Stimulated activated CD8-positive, alpha-beta memory T cell treated with anti-CD3 and anti-CD28 coated beads, Interleukin-7, amount 100 ng/mL, for 48 hours (primary cell): ENCODE measurements at regions not wholly inside any gene's neighbourhood (a gene's known extent, or its start where the extent isn't known, plus 50 kb on each side); places are given as distances from the start of the nearest gene placed in this dataset.

Source experiments
- DNase-seq, 2 donors: peaks; one replicate each; pipeline ENCODE4 v3.0.0-alpha.2; 2020; ENCODE audit warnings: low read depth in 1 of 2; ENCODE audit errors: extremely low read depth in 1 of 2

DNA sequence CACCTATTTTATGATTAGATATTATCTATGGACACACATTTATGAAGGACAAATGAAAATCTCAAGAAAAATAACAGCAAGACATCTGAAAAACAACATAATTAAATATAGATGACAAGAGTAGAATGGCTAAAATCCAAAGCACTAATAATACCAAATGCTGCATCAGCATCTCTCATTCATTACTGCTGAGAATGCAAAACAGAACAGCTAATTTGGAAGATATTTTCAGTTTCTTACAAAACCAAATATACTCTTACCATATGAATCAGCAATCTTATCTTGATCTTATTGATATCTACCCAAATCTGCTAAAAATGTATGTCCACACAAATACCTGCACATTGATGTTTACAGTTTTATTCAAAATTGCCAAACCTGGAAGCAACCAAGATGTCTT is 829.1 kb upstream of the MIR17HG start:
- no peak for DNase-seq

DNA sequence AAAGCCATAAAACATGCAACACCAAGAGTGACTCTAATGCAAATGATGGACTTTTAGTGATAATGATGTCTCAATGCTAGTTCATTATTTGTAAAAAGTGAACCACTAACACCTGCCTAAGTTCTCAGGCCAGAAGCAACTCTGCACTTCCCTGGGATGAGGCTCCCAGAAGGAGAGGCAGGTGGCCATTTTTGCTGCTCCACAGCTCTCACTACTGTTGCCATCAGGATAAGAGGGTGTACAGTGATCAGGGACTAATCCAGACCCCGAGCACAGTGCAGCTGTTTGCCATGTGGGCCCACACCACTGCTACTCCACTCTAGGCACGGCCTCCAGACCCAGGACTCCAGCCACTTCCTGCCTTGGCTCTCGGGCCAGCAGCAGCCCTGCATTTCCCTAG is 828.3 kb upstream of the MIR17HG start:
- DNase-seq, result no peak

DNA sequence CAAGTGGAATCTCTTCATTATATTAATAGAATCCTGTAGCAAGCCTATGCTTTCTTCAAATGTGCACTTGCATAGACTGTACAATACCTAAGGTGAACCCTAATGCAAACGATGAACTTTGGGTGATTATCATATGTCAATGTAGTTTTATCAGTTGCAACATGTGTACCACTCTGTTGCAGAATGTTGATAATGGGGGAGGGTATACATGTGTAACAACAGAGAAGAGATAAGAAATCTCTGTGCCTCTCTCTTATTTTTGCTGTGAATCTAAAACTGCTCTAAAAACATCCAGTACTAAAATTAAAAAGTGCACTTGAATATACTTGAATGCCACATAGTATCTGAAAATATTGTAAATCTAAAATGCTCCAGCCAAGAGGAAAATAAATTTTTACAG is 820.8 kb upstream of the MIR17HG start:
- DNase-seq, result no peak

DNA sequence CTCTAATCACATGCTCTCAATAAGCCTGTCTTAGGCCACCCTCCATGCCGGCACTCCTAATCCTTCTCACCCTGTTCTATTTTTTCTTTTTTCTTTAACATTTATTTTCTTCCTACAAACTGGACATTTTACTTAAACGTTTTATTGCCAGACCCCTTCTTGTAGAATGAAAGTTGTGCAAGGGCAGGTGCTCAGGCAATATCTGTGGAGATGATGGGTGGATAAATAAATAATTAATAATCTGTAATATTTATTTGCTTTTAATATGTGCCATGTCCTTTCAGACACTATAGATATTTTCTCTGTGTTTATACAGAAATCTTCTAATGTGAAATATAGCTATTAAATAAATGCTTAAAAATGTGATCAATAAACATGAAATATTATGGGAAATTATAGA is 815.7 kb upstream of the MIR17HG start:
- no peak for DNase-seq

DNA sequence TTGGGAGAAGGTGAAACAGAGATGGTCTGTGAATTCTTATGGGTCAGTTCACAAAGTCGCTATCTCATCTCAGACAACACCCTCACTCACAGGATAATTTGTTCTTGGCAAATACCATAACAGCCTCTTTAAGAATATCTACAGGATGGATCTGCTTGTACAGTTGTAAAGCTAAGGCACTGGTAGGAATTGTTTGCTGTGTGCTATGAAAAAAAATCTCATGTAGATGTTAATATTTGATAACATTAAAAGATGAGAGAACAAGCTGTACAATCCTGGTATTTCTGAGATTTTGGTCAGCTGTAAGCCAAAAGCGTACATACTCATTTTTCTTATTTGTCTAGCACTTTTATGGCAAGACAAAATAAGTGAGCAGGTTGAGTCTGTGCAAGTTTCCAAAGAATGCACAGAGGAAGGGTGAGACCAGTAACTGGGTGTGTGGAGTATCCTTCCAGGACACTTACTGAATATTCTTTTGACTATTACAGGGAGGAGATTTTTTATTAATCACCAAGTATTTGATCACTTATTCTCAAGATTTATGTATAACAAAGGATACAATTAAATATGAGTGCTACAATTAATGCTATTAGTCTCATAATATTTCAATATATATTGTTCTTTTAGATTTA is 814.5 kb upstream of the MIR17HG start:
- DNase-seq, result no peak

DNA sequence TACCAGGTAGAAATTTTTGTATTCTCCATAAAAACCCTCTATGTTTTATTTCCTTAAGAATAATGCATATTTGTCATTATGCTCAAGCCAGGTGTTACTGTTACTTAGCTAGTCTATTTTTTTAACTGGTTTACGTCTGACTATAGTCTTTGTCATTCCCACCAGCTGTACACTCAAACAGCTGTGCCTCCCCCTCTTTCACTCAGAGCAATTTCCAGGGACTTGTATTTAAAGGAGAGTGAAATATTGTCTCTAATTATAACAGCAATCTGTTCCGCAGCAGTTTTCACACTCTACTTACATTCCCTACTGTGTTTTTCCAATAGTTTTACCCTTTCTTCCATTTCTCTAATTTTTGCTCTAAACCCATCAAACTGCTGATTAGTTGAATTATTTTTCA is 813.6 kb upstream of the MIR17HG start:
- no peak for DNase-seq

DNA sequence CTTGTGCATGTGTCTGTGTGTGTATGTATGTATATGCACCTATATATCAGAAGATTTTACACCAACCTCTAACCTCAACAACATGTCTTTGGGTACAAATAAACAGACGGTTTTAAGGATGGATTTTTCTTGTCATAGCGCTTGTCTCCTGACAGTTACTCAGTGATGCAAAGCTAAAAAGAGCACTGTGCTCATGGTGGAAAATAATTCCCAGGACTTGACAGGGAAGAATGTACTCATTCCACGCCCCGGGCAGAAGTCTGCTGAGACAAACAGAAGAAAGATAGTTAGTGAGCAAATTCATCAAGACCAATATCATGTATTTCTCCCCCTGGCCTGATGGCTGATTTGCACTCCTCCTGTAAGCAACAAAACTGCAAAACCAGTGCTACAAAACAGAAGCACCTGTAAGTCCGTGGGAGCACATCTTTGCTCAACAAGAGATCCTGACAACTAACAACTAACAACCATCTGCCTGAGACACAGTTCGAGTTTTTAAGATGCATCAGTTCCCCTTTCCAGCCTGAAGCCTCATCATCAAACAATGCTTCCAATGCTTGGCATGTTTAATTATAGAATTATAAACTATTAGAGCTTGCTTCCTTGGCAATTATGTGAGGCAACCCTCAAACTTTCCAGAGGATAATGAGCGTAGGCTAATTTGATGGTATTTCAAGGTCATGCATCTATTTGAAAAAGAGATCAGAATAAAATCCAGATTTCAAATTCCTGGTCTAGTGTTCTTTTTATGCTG is 812.7 kb upstream of the MIR17HG start:
- DNase-seq, result no peak

DNA sequence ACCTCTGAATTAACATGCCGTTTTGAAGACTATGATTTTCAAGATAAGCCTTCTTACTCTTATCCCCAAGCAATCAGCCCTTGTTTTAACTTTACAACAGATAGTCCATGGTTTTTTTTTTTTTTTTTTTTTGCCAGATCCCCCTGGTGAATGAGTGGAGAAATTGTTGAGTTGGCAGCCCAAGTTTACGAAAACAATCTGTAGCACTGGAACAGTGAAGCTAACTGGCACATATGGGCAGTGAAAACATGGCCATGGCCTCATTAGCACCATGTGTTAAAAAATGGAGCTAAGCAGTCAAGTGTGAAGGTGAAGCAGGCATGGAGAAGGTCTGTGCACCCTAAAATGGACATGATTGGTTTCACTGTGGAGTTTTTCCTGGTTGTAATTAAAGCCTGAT is 812.1 kb upstream of the MIR17HG start:
- DNase-seq, result no peak

DNA sequence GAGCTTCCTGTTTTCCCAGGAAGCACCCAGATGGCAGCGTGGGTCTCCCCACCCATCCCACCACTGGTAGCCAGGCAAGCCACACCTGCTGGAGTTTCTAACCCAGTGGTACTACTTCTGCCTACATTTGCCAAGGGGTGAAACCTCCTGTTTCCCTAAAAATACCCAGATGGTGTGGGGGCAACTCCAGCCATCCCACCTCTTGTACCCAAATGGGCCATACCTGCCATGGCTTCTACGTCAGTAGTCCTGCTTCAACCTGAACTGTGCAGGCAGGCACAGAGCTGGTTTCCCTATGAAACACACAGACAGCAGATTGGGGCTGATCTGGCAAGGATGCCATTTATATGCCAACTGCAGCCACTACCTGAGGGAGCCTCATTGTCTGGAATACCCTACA is 809.4 kb upstream of the MIR17HG start:
- no peak for DNase-seq

DNA sequence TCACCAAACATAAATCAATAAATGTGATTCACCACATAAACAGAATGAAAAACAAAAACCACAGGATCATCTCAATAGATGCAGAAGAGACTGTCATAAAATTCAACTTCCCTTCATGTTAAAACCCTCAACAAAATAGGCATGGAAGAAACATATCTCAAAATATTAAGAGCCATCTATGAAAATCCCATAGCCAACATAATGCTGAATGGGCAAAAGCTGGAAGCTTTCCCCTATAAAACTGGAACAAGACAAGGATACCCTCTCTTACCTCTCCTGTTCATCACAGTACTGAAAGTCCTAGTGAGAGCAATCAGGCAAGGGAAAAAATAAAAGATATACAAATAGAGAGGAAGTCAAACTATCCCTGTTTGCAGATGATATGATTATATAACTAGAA is 806.1 kb upstream of the MIR17HG start:
- DNase-seq, result no peak

DNA sequence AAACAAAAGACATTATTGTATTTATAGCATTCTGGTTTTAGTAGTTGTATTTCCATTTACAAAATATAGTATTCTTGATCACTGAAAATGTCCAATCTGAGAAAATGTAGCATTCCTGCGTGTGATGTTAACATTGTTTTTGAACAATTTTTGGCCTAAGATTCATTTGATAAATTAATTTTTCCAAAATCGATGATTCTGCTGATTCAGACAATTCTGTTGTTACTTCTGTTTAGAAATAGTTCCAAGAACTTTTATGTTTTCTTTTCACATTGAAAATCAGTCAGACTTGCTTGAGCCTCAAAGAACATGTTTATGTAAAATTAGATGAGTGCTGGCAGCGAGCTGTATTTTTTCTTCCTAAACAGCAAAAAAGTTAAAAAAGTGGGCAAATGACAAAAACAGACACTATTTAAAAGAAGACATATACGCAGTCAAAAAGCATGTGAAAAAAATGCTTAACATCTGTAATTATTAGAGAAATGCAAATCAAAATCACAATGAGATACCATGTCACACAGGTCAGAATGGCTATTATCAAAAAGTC is 804.5 kb upstream of the MIR17HG start:
- no peak for DNase-seq

DNA sequence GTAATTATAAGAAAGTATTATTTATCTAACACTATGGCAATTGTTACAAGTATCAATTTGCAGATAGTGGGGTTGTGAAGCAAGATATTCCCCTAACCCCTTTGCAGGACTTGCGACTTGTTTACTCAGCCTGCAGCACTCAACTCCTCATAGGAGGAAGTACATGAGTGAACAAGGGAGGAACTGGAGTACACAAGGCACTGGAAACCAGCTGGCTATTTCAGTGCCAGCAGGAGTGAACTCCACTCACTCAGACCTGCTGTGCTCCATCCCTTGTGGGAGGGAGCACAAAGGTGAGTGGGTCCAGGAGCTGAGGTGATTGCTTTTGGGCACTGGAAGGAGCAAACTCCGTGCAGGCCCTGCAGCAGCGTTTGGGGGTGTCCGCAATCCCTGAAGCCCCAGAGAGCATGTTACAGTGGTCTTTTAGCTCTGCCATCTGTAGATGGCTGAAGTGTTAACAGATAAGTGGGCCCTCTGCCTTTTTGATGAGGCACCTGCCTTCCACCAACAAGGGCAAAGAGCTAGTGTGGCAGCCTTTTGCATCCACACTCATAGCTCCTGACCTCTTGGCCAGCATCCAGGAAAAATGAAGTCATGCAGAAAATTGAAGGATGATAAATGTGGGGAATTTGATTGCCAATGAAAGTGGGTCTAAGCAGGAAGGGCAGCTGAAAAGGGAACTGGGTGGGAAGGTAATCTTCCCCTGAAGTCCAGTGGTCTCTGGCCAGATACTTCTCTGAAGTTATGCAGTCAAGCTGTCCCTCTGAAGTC is 802.2 kb upstream of the MIR17HG start:
- no peak for DNase-seq

DNA sequence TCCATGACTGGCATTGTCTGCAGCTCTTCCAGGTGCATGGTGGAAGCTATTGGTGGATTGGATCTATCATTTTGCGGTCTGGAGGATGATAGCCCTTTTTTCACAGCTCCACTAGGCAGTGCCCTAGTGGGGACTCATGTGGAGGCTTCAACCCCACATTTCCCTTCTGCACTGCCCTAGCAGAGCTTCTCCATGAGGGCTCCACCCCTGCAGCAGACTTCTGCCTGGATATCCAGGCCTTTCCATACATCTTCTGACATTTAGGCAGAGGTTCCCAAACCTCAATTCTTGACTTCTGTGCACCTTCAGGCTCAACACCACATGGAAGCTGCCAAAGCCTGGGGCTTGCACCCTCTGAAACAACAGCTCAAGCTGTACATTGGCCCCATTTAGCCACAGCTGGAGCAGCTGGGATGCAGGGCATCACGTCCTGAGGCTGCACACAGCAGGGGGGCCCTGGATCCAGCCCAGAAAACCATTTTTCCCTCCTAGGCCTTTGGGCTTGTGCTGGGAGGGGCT is 800.2 kb upstream of the MIR17HG start:
- no peak for DNase-seq

DNA sequence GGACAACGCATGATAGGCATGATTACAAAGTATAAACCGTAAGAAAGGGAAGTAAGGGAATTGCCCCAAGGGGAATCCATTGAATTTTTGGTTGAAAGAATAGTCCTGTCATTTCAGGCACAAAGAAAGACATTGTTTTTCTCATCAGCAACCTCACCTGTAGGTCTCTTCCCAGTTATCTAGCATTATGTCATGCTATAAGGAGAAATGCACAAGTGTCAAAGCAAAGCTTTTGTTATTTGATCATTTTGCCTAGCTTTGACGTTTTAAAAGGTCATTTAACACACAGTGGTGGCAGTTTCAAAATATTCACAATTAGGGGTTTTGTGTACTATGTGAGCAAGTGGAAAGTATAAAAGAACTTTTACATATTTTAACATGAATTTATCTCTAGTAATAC is 796.2 kb upstream of the MIR17HG start:
- DNase-seq, result no peak

DNA sequence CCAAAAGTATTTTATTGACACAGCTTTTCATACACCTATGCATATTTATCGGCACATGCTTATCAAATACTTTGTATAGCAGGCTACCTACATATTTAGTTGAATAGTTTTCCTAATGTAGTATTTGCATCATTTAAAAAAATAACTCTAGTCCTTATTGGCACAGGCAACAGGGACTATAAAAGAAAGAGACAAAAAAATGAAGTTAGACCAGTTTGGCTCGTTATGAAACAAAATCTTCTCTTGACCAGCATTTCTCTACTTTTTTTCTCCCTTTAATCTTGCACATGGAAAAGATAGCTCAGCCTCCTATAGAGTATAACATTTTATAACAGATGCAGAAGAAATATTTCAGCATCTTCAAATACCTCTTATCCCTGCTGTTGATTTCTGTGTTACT is 794.8 kb upstream of the MIR17HG start:
- no peak for DNase-seq

DNA sequence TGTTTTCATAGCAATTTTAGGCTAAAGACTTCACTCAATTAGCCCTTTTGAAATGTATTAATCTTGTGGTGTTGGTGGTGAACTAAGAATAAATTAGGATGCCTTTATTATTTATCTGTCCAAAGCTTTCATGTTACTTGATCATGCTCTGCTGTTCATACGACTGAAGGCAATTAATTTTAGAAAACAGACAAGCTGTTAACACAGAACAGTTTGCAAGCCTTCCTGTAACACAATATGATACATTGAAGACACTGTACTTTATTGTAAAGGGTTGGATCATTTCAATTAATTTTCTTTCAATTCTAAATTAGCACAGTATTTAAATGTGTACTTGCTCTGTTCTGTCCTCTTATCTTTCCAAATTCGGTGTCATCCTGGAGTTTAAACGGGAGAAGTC is 794.3 kb upstream of the MIR17HG start:
- no peak for DNase-seq

DNA sequence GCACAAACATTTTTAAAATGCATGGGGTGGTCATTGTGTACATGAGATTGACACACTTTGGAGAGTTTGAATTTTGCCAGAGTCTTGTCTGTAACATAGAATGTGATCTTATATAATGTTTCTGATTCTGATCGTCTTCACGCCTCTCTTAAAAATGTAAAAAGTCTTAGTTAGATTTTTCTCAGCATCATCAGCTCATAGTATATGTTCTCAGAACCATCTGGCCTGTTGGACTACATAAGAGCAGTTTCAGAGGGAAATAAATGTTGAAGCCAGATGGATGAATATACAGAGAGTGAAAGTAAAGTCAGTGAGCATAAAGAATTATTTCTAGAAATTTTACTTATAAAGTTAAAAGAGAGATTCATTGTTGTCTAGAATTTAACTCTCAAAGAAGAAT is 789.9 kb upstream of the MIR17HG start:
- no peak for DNase-seq

DNA sequence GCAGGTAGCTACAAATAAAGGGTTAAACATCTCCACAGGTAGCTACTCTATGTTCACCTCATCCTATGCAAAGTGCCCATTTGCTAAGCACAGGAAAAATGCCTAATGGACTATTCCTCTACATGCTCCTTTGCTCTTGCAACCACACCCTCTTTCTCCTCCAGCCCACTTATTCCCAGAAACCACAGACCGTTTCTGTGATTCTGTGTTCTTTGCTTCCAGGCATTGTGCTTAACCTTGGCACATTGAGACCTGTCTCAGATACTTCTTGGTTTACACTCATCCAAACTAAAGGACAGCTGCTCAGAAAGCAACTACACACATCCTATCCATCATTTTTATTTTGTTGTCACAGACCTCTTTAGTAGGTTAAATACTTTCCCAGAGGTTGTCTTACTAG is 785.0 kb upstream of the MIR17HG start:
- DNase-seq, result no peak

DNA sequence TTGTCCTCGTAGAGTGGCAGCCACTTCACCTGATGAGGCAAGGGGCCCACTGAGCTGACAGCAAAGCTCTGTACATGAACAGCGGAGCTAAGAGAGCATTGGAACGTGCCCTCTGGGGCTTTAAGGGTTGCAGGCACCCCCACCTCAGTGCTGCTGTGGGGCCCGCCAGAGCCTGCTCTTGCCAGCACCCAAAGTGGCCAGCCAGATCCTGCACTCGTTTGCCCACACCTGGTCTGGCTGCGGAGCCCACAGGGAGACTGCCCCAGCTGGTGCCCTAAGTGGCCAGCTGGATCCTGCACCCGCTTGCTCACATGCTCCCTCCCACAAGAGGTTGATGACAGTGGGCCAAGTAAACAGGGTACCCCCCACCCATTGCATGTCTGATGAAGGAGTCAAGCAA is 783.4 kb upstream of the MIR17HG start:
- DNase-seq, result no peak

DNA sequence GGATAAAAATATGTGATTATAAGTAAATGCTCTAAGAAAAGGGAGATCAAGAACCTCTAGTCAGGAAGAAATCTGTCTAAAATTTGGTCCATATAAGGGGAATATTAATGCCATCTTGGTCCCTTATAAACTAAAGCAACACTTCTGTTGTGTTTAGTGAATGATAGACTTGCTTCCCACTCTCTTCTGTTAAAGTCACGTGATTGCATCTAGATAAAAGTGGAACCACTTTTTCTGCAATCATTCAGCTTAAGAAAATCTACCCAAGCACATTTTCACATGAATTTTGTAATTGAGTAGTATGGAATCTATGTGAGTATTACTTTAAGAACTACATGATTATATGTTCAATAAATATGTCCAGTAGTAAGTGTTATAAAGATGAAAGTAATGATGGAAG is 782.9 kb upstream of the MIR17HG start:
- DNase-seq, result no peak

DNA sequence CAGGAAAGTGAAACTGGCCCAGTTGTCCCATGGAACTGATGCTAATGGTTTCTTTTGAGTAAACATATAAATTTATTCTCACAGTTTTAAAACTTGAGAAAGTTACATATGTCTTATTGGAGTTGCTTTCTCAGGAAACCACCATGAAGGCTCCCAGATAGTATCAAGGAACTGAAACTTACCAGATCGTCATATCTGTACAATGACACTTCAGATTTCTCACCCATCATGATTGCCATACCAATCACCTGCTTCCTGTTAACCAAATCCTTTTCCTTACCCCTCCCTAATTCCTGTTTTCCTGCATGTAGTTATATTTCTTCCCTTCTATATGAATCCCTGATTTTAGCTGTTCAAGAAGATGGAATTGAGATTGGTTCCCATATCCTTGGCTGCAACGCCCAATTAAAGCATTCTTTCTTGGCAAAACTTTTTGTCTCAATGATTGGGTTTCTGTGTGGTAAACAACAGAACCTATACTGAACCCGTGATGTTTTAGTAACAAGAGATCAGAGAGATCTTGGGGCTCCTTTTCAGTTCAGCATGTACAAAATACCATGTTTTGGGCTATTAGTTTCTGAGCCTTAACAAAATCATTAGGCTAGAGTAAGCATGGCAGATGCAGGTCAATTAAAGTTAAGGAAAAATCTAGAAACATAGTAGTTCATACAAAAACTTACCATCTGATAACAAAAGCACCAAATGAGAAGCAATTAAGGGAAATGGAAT is 781.3 kb upstream of the MIR17HG start:
- no peak for DNase-seq
